Ecto neural progenitor cell (in vitro differentiated cells): ENCODE measurements at regions not wholly inside any gene's neighbourhood (a gene's known extent, or its start where the extent isn't known, plus 50 kb on each side); places are given as distances from the start of the nearest gene placed in this dataset.
"Not testable (repeated sequence)": the region's sequence is repeated elsewhere in the genome, so short reads cannot be mapped to it uniquely, and the experiment has no call there.

Experiments
- DNase-seq: peaks from one replicate; pipeline ENCODE4 v3.0.0-alpha.2; 2018; ENCODE audit warnings: low spot score

GRCh38 chr15:39248204-39248603, 332.7 kb upstream of the THBS1 start:
- no peak for DNase-seq

DNA sequence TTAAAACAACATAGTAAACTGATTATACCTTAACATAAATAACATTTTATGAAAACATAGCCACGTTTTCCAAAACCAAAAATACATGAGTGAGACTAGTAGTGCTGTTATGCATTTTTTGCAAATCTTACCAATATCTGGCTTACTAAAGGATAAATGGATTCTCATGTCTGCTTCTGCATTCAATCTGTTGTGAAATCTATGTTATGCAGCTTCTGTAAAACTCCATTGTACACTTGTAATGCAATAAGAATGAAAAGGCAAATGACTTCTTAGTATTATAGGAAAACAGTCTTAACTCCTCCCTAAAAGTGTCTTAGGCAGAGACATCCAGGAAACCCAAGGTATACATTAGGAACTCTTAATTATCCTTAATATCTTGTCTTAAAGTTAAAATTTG, 330.9 kb upstream of the THBS1 start:
- DNase-seq: no peak

- DNase-seq: no peak
These were observed 330.3 kb upstream of the THBS1 start for GRCh38 chr15:39250460-39251186.

- no peak for DNase-seq
These were observed 329.3 kb upstream of the THBS1 start for GRCh38 chr15:39251413-39252133.

GRCh38 chr15:39252134-39252470, 328.8 kb upstream of the THBS1 start:
- DNase-seq: no peak

- DNase-seq: no peak
These were observed 327.3 kb upstream of the THBS1 start for GRCh38 chr15:39253552-39253951.

GRCh38 chr15:39254181-39254580, 326.7 kb upstream of the THBS1 start:
- DNase-seq: no peak

GRCh38 chr15:39255760-39256159, 325.1 kb upstream of the THBS1 start:
- DNase-seq: no peak

- DNase-seq: no peak
These were observed 320.5 kb upstream of the THBS1 start for GRCh38 chr15:39260391-39260790.

DNA sequence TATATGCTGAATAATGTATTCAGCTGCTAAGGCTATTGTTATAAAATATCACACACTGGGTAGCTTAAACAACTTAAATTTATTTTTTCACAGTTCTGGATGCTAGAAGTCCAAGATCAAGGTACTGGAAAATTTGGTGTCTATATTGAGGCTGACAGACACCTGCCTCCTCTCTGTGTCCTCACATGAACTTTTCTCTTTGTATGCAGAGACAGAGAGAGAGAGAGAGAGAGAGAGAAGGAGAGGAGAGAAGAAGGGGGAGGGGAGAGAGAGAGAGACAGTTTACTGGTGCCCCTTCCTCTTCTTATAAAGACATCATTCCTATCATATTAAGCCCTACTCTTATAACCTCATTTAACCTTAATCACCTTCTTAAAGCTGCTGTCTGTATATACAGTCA, 320.1 kb upstream of the THBS1 start:
- no peak for DNase-seq

DNA sequence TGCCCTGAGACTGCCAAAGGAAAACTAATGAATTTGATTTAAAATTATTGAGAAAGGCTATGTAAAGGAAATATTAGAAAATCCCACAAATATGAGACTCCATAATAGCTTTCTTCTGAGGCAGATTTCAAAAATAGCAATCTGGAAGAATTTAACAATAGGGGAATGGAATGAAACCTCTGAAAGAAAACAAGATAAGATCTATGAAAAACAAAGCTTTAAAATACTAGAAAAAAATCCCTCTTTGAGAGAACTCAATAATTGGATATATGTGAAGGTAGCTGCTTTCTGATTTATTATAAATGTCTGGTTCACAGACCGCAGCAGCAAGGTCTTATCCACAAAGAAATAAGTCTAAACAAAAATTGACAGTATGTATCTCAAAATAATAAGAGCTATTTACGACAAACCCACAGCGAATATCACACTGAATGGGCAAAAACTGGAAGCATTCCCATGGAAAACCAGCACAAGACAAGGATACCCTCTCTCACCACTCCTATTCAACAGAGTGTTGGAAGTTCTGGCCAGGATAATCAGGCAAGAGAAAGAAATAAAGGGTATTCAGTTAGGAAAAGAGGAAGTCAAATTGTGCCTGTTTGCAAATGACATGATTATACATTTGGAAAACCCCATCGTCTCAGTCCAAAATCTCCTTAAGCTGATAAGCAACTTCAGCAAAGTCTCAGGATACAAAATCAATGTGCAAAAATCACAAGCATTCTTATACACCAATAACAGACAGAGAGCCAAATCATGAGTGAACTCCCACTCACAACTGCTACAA, 319.3 kb upstream of the THBS1 start:
- DNase-seq: not testable (repeated sequence)

- DNase-seq: not testable (repeated sequence)
These were observed 317.7 kb upstream of the THBS1 start for GRCh38 chr15:39262995-39263772.

DNA sequence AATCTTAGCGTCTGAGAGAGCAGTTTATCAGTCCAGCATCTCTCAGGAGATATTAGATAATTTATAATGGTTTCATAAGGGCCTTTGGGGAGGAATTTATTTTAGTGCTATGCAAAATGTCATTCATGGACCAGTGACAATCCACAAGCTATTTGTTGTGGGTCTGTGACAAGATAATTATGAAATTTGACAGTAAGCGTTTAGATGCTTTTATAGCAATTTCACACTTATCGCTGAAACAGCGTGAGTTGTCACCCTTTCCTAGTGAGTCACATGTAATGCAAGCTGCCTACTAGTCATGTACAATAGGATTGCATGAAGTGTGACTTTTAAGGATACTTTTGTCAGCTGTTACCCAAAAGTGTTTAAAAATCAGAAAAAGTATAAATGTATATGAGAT, 315.6 kb upstream of the THBS1 start:
- DNase-seq: no peak

GRCh38 chr15:39266890-39267289, 314.0 kb upstream of the THBS1 start:
- DNase-seq: no peak

- no peak for DNase-seq
These were observed 313.2 kb upstream of the THBS1 start for GRCh38 chr15:39267685-39268084.

DNA sequence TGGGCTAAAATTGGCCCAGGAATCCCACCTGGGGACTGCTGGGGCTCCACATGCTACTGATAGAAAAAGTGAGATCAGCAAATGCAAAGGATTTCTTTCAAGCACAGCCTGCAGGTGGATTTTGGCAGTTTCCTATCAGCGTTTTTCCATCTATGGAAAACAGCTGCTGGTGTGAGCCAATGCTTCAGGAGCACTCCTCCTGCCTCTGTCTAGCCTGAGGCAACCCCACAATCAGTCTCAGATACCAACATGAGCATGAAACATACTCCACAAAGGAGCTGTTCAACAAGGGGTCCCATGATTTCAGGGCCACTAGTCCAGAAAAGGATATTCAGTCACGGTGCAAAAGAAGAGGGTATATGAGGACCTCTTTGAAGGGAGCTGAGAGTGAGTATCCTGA, 311.5 kb upstream of the THBS1 start:
- DNase-seq: no peak

DNA sequence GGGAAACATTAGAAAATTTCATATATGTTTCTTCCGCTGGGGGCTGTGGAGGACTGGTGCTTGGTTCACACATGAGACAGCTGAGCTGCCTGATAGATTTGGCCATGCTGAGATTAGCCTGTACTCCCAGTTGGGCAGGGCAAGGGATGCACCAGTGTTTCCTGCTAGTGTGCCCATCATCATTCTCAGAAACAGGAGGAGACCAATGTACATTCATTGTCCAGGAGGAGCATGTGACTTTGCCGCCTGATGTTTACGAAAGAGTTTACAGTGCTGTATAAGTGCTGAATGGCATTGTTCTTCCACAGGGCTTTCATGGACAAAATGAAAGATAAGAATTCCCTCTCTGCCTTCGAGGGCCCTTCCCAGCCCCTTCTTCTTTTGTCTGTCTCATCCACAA, 311.1 kb upstream of the THBS1 start:
- DNase-seq: no peak

DNA sequence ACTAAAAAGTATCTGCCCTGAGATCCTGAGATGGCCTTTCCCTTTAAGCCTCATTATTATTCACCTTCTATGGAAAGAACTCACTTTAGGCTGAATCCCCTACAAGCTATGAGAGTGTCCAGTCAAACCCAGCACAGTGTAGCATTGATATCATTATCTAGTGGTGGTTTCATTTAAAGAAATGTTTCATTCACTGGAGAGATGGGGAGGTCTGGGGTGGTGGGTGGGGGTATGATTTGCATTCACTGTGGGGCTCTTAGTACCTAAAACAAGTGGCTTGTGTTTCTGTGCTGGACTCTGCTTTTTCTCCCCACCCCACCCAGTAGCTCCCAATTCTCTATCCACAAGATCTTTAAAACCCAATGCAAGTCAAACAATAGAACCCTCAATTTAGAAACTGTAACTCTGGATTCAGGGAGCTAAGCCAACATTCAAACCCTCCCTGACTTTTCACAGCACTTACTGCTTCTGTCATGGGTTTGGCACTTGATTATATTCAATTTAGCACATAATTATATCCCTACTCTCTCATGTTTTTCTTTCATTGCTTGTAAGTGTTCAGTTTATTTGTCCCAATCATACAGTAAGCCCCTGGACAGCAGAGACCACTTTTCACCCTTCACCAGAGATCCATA, 310.5 kb upstream of the THBS1 start:
- DNase-seq: no peak

DNA sequence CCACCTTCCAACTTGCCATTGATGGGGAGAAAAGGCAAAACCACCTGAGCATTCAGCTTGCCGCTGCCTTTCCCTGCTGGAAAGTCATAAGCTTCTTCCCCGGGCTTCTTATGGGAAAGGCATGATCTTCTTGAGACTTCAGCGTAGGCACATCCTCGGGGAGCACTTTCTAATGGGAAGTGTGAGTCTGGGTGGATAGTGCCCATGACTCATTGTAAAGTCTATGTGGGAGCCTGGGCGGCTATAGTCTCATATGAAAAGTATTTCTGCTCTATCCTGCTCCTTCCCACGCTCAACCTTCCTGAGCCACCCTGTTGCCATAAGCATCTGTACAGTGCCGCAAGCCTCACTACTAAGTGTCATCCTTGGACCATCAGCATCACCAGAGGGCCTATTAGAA, 309.9 kb upstream of the THBS1 start:
- no peak for DNase-seq

DNA sequence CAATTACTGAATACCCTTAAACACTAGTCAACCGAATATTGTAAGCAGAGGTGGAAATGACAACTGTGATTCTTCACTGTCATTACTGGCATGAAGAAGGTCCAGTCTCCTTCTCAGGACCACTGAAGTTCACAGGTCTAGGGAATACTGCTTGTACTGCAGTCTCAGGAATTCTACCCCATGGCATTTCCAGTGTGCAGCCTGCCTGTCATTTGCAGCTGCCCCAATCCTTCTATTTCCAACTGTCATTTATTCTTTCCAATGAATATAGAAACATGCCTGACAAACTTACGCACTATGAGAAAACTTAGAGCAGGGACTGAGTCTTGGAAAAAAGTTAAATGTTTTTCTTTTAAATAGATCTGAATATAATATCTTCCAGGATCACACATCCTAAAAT, 308.0 kb upstream of the THBS1 start:
- DNase-seq: no peak

GRCh38 chr15:39273717-39274411, 307.0 kb upstream of the THBS1 start:
- DNase-seq: no peak
